B cell (primary cell): ENCODE measurements at regions not wholly inside any gene's neighbourhood (a gene's known extent, or its start where the extent isn't known, plus 50 kb on each side); places are given as distances from the start of the nearest gene placed in this dataset.

ENCODE experiments used
- ATAC-seq: fragments of 200-7000 bp; cut with Tn5 transposase; one replicate; pipeline ENCODE4 v1.10.0; 2021; ENCODE audit warnings: low read depth, mild to moderate bottlenecking, moderate number of reproducible peaks, moderate library complexity
- CTCF ChIA-PET: fragments of 350-600 bp; sonication (Branson Sonifier 250); formaldehyde crosslinking; loops from one replicate; lab custom pipeline; 2021; ENCODE audit warnings: antibody characterized with exemption, inconsistent platforms; lab: Charles Lee
- POLR2A ChIA-PET: fragments of 350-600 bp; sonication (Branson Sonifier 250); formaldehyde crosslinking; loops from one replicate; lab custom pipeline; 2021; ENCODE audit warnings: antibody characterized with exemption; lab: Charles Lee
- DNase-seq: peaks from one replicate; pipeline ENCODE4 v3.0.0; 2013
- H2AFZ ChIP-seq: 2 replicates; pipeline ENCODE4 v1.6.1; 2012; ENCODE audit warnings: mild to moderate bottlenecking, low read depth, low read length; ENCODE audit not compliant: insufficient read depth, poor library complexity, severe bottlenecking
- H3K27ac ChIP-seq, 2 donors: 1 replicate in 1 of 2; 2 replicates in 1 of 2; pipeline ENCODE4 v1.5.1; 2012 to 2013; ENCODE audit warnings: low read length in 2 of 2, mild to moderate bottlenecking in 2 of 2, moderate library complexity in 1 of 2
- H3K27me3 ChIP-seq, 4 experiments: fragments of 200-600 bp in 1 of 4; sonication (generic) in 1 of 4; replicated peaks in 1 of 4; 1 replicate in 2 of 4; 2 replicates in 2 of 4; pipeline versions ENCODE4 v1.6.1 to v1.7.0; 2013 to 2016; ENCODE audit warnings: low read length in 3 of 4, mild to moderate bottlenecking in 2 of 4, mixed read lengths in 1 of 4, moderate library complexity in 1 of 4; ENCODE audit not compliant: insufficient read depth in 4 of 4, control insufficient read depth in 3 of 4; ENCODE audit errors: control extremely low read depth in 1 of 4
- H3K36me3 ChIP-seq, 2 experiments: replicated peaks in 1 of 2; 1 replicate in 1 of 2; 2 replicates in 1 of 2; pipeline versions ENCODE4 v1.6.1 to v1.7.1; 2013; ENCODE audit warnings: low read length in 1 of 2; ENCODE audit not compliant: insufficient read depth in 2 of 2, control insufficient read depth in 1 of 2; ENCODE audit errors: control extremely low read depth in 1 of 2, extremely low read depth in 1 of 2
- H3K4me1 ChIP-seq, 2 donors: fragments of 200-600 bp in 1 of 2; sonication (generic) in 1 of 2; 1 replicate in 1 of 2; 2 replicates in 1 of 2; pipeline versions ENCODE4 v1.5.1 to v1.6.1; 2013 to 2017; ENCODE audit warnings: low read length in 2 of 2; ENCODE audit not compliant: control insufficient read depth in 2 of 2, insufficient read depth in 2 of 2
- H3K4me2 ChIP-seq: replicated peaks from 2 replicates; pipeline ENCODE3; 2012; ENCODE audit warnings: mild to moderate bottlenecking, low read depth, low read length; ENCODE audit not compliant: poor library complexity, severe bottlenecking
- H3K4me3 ChIP-seq, 5 experiments: fragments of 200-600 bp in 1 of 5; sonication (generic) in 1 of 5; 1 replicate in 3 of 5; 2 replicates in 2 of 5; pipeline versions ENCODE4 v1.5.1 to v1.7.0; 2011 to 2016; ENCODE audit warnings: low read length in 4 of 5, mild to moderate bottlenecking in 4 of 5, low read depth in 2 of 5, control low read depth in 1 of 5, moderate library complexity in 1 of 5; ENCODE audit not compliant: insufficient read depth in 1 of 5; ENCODE audit errors: control extremely low read depth in 1 of 5, extremely low read depth in 1 of 5
- H3K79me2 ChIP-seq: fragments of 200-600 bp; sonication (generic); one replicate; pipeline ENCODE4 v1.6.0; 2016; ENCODE audit warnings: low read length; ENCODE audit not compliant: control insufficient read depth, insufficient read depth
- H3K9ac ChIP-seq: fragments of 200-600 bp; sonication (generic); 2 replicates; pipeline ENCODE4 v1.6.1; 2017; ENCODE audit warnings: mild to moderate bottlenecking, low read length, moderate library complexity
- H3K9me3 ChIP-seq, 3 donors: one replicate each; pipeline versions ENCODE4 v1.6.1 to v1.7.1; 2013; ENCODE audit warnings: low read length in 2 of 3; ENCODE audit not compliant: control insufficient read depth in 2 of 3, insufficient read depth in 1 of 3; ENCODE audit errors: control extremely low read depth in 1 of 3
- H4K20me1 ChIP-seq: 2 replicates; pipeline ENCODE4 v1.6.0; 2012; ENCODE audit warnings: mild to moderate bottlenecking, low read length; ENCODE audit not compliant: insufficient read depth, control insufficient read depth, poor library complexity, severe bottlenecking
- H3K27ac Mint-ChIP-seq: one replicate; pipeline ENCODE4 v1.8.0; 2021; ENCODE audit warnings: mixed read lengths
- H3K27me3 Mint-ChIP-seq: one replicate; pipeline ENCODE4 v1.8.0; 2021; ENCODE audit warnings: mixed read lengths
- H3K4me1 Mint-ChIP-seq: one replicate; pipeline ENCODE4 v1.8.0; 2021; ENCODE audit warnings: mixed read lengths
- H3K4me3 Mint-ChIP-seq: one replicate; pipeline ENCODE4 v1.8.0; 2021; ENCODE audit warnings: mixed read lengths
- H3K9me3 Mint-ChIP-seq: one replicate; pipeline ENCODE4 v1.8.0; 2022; ENCODE audit warnings: mixed read lengths; ENCODE audit not compliant: insufficient read depth
- CTCF ChIP-seq: fragments of 200-600 bp; IDR thresholded peaks from one replicate; pipeline ENCODE4 v1.8.0; 2022; ENCODE audit warnings: antibody characterized with exemption, mild to moderate bottlenecking
- EZH2 ChIP-seq: IDR thresholded peaks from 2 replicates; pipeline ENCODE4 v1.6.1; 2012; ENCODE audit warnings: borderline replicate concordance, low read depth, mild to moderate bottlenecking, moderate library complexity, low read length; ENCODE audit not compliant: insufficient read depth, poor library complexity, severe bottlenecking
- WGBS: methylation state at CpG from one replicate; pipeline ENCODE4 v1.1.5; 2013; ENCODE audit warnings: missing lambda C conversion rate; ENCODE audit not compliant: insufficient coverage; 5-methylcytosine and 5-hydroxymethylcytosine counted together
- intact Hi-C: fragments of 100-400 bp; cut with micrococcal nuclease; formaldehyde crosslinking; loops from one replicate; pipeline ENCODE4 v1.10.0; 2022

- ChIA-PET POLR2A (no interaction called here), CTCF (no interaction called here)
- no peak for TF ChIP-seq EZH2
- TF ChIP-seq CTCF = no peak
- Histone ChIP-seq H3K9me3 (peaks cover 0 to 9% (median 0%) of the 10 kb centered on the region in 3 donors), H3K4me1 (no peaks in the 10 kb centered on the region), H3K79me2 (no peaks in the 10 kb centered on the region), H4K20me1 (no peaks in the 10 kb centered on the region), H3K36me3 (no peaks in the 10 kb centered on the region), H3K4me3 (no peak overlapping the region), H3K4me2 (no peak overlapping the region), H2AFZ (no peak overlapping the region), H3K27me3 (no peaks in the 10 kb centered on the region), H3K9ac (no peak overlapping the region), H3K27ac (no peak overlapping the region)
- Mint-ChIP-seq H3K27ac (no peak overlapping the region), H3K4me1 (no peaks in the 10 kb centered on the region), H3K9me3 (peaks cover 2% of the 10 kb centered on the region), H3K27me3 (no peaks in the 10 kb centered on the region), H3K4me3 (no peak overlapping the region)
- WGBS = 95% methylated on average over 25 of the region's 27 CpGs
- intact Hi-C loops = no loop called here
- DNase-seq (no peak), ATAC-seq (no peak)
Measured at GRCh38 chr1:195054217-195054687, 1554.0 kb downstream of the KCNT2 start.

- ChIA-PET POLR2A (no interaction called here), CTCF (no interaction called here)
- peak; percentile 3 for DNase-seq
- Histone ChIP-seq H3K4me3 (no peak overlapping the region), H3K36me3 (no peaks in the 10 kb centered on the region), H3K4me1 (no peaks in the 10 kb centered on the region), H2AFZ (peak overlapping the region; percentile 46), H3K4me2 (no peak overlapping the region), H3K27me3 (no peaks in the 10 kb centered on the region), H3K79me2 (no peaks in the 10 kb centered on the region), H4K20me1 (no peaks in the 10 kb centered on the region), H3K9ac (no peak overlapping the region), H3K27ac (no peak overlapping the region), H3K9me3 (peaks cover 0 to 9% (median 0%) of the 10 kb centered on the region in 3 donors)
- Mint-ChIP-seq H3K9me3 (peaks cover 2% of the 10 kb centered on the region), H3K27me3 (no peaks in the 10 kb centered on the region), H3K4me3 (no peak overlapping the region), H3K4me1 (no peaks in the 10 kb centered on the region), H3K27ac (no peak overlapping the region)
- intact Hi-C loops = no loop called here
- TF ChIP-seq CTCF (no peak), EZH2 (no peak)
- ATAC-seq = no peak
- no CpG with 5 or more reads among the region's 2 CpGs for WGBS
Measured at GRCh38 chr1:195053478-195053877, 1554.8 kb downstream of the KCNT2 start.
